NAMALWA (cell line): ENCODE measurements at regions not wholly inside any gene's neighbourhood (a gene's known extent, or its start where the extent isn't known, plus 50 kb on each side); places are given as distances from the start of the nearest gene placed in this dataset.

Source experiments
- DNase-seq: peaks from one replicate; pipeline ENCODE4 v3.0.0-alpha.2; 2015; ENCODE audit warnings: low spot score

- no peak for DNase-seq
Measured at GRCh38 chr7:84297616-84298015, 103.0 kb upstream of the SEMA3A start.

GRCh38 chr7:84294847-84295455, 100.4 kb upstream of the SEMA3A start:
- no peak for DNase-seq

GRCh38 chr7:84294391-84294790, 99.8 kb upstream of the SEMA3A start:
- no peak for DNase-seq

- DNase-seq: peak; percentile 30
Measured at GRCh38 chr7:84291756-84292155, 97.2 kb upstream of the SEMA3A start.

GRCh38 chr7:84283798-84284197, 89.2 kb upstream of the SEMA3A start:
- no peak for DNase-seq

GRCh38 chr7:84281518-84281917, 86.9 kb upstream of the SEMA3A start:
- DNase-seq: no peak

GRCh38 chr7:84277628-84278224, 83.1 kb upstream of the SEMA3A start:
- DNase-seq: no peak

- DNase-seq: no peak
Measured at GRCh38 chr7:84274029-84274638, 79.5 kb upstream of the SEMA3A start.

GRCh38 chr7:84271543-84271942, 77.0 kb upstream of the SEMA3A start:
- DNase-seq: no peak

- DNase-seq: no peak
Measured at GRCh38 chr7:84264396-84264795, 69.8 kb upstream of the SEMA3A start.

GRCh38 chr7:84263106-84263505, 68.5 kb upstream of the SEMA3A start:
- no peak for DNase-seq

GRCh38 chr7:84261509-84261908, 66.9 kb upstream of the SEMA3A start:
- DNase-seq: no peak

- no peak for DNase-seq
Measured at GRCh38 chr7:84258628-84259027, 64.0 kb upstream of the SEMA3A start.

- no peak for DNase-seq
Measured at GRCh38 chr7:84256571-84256971, 62.0 kb upstream of the SEMA3A start.

- no peak for DNase-seq
Measured at GRCh38 chr7:84251277-84251781, 56.7 kb upstream of the SEMA3A start.

GRCh38 chr7:84250452-84250851, 55.9 kb upstream of the SEMA3A start:
- peak; percentile 17 for DNase-seq

- DNase-seq: no peak
Measured at GRCh38 chr7:84249656-84250055, 55.1 kb upstream of the SEMA3A start.

- peak; percentile 23 for DNase-seq
Measured at GRCh38 chr7:84248843-84249242, 54.3 kb upstream of the SEMA3A start.

- DNase-seq: peak; percentile 52
Measured at GRCh38 chr7:84248267-84248666, 53.7 kb upstream of the SEMA3A start.

GRCh38 chr7:84247591-84247990, 53.0 kb upstream of the SEMA3A start:
- peak; percentile 19 for DNase-seq

- no peak for DNase-seq
Measured at GRCh38 chr7:84245835-84246234, 51.2 kb upstream of the SEMA3A start.
